GM03348 (cell line): ENCODE measurements at regions not wholly inside any gene's neighbourhood (a gene's known extent, or its start where the extent isn't known, plus 50 kb on each side); places are given as distances from the start of the nearest gene placed in this dataset.
"Not testable (repeated sequence)": the region's sequence is repeated elsewhere in the genome, so short reads cannot be mapped to it uniquely, and the experiment has no call there.

Experiments
- DNase-seq: peaks from one replicate; pipeline ENCODE4 v3.0.0; 2012; ENCODE audit warnings: low spot score

DNA sequence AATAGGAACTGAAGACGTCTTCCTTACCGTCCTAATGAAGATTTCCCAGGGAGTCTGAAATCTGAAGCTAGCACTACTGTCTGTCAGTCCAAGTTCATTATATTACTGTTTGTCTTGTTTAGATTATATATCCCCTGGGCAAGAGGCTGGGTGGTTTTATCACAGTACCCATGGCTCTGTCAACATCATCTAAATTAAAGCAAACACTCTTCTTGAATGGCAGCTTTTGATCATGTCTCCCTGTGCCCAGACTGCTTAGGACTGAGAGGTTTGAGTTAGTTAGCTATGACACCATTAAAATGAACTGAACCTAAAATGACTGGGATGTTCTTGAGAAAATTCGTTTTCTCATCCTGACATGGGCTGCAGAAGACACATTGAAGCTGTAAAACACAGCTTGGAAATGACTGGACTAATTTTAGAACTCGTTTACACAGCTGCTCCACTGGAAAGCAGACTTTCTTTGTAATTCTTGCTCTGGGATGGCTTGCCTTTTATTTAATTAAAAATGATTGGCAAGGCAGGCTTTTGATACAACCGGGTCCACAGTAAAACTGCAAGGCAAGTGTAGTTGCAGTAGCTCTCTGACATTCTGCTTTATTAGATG is 243.5 kb downstream of the MFSD1 start:
- no peak for DNase-seq

- DNase-seq = no peak
Measured at GRCh38 chr3:159047361-159047760, 245.5 kb downstream of the MFSD1 start.

DNA sequence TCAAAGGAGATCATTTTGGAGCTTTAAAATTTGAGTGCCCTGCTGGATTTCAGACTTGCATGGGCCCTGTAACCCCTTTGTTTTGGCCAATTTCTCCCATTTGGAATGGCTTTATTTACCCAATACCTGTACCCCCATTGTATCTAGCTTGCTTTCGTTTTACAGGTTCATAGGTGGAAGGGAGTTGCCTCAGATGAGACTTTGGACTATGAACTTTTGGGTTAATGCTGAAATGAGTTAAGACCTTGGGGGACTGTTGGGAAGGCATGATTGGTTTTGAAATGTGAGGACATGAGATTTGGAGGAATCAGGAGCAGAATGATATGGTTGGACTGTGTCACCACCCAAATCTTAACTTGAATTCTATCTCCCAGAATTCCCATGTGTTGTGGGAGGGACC is 250.6 kb downstream of the MFSD1 start:
- DNase-seq = not testable (repeated sequence)

DNA sequence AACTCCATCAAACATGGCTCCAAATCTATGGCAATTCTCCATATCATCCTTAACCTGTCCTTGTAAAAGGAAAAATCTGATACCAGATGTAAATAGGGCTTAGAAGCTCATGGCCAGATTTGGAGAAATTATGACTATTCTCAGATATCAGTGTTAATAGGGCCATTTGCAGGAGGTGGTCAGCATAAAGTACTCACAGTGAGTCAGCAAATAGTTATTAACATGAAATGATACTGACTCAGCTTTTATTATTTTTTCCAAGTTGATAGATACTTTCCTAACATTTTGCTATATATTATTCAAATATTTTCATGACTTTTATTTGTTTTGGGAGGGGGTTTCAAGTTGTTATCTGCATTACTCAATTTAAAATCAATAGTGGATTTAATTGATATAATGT is 255.8 kb downstream of the MFSD1 start:
- no peak for DNase-seq

DNA sequence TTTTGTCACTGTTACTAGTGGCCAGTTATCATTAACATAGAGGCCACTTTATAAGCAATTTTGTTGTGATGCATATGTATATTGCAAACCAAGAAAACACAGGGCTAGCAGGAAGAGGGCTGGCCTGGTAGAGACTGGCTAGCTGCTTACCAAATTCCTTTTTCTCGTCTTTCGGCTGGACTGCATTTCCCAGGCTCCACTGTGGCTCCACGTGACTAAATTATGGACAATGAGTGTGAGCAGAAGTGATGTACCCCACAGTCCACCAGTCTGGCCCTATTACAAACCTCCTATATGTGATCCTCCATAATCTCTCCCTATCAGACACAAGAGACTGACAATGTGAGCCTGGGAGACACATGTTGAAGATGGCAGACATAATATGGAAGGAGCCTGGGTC is 257.0 kb downstream of the MFSD1 start:
- no peak for DNase-seq

DNA sequence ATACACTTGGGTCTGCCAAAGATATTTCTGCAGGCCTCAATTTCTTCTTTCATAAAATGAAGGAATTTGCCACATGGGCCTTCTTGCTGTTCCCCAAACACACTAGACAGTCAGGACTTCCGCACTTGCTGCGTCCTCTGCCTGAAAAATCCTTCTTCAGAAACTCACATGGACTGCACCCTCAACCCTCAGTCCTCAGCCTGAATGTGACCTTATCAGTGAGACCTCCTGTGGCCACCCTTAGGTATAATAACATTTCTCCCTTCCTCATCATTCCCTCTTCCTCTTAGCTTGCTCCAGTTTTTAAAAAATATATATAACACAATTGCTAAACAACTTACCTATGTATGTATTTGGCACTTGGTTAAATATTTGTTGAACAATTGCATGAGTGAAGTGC is 257.5 kb downstream of the MFSD1 start:
- no peak for DNase-seq

DNA sequence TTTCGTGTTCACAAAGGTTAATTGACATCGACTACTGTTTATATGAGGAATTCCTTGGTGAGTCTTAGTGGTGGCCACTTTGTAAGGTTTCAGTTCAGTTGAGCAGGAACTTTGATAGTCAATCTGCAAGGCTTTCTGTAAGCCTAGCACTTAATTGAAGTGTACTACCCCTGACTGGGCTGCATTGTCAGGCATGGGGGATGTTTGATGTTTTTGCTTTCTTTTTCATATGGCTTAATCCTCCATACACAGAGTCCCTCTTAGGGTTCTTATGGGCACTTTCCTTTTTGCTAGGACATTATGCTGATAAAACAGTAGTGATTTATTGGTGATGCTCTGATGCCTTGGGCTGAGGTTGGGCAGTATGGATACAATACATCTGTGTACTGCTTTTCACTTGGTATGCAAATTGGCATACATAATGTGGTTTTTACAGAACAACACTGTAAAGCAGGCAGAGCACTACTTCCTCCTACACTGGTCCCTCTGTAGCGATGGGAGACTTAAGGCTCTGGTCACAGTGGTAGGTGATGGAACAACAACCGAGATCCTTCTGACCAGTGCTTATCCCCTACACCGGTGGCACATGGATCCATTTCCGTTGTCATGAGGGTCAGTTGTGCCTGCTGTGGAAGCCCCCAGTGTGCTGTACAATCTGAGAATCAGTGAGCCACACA is 261.0 kb downstream of the MFSD1 start:
- no peak for DNase-seq

- DNase-seq = no peak
Measured at GRCh38 chr3:159069091-159069490, 267.2 kb downstream of the MFSD1 start, which contains the start of gene IQCJ. Gene IQCJ (plus strand): TSS chr3:159069319.

DNA sequence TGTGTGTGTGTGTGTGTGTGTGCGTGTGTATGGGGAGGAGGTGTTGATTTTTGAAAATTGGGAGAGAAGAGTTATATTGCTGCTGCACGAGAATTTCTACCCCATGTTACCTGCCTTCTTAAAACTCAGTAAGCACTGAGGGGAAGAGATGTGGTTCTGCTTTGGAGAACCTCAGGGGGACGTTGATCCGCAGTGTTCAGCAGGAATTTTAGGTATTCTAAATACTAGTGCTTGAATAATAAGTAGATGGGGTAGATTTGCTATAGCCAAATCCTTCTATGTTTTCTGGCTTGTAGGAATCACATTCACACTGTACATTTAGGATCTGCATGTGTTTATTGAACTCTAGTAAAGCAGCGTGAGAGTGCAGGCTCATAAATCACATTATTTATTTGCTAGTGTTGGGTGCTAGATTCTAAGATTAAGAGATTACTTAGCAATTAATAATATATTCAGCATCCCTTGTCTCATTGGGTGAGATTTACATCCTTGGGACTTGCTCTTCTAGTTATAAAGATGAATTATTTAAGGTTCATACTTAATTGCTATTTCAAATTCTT is 268.1 kb downstream of the MFSD1 start:
- no peak for DNase-seq

- DNase-seq = no peak
Measured at GRCh38 chr3:159074756-159075701, 273.2 kb downstream of the MFSD1 start.

DNA sequence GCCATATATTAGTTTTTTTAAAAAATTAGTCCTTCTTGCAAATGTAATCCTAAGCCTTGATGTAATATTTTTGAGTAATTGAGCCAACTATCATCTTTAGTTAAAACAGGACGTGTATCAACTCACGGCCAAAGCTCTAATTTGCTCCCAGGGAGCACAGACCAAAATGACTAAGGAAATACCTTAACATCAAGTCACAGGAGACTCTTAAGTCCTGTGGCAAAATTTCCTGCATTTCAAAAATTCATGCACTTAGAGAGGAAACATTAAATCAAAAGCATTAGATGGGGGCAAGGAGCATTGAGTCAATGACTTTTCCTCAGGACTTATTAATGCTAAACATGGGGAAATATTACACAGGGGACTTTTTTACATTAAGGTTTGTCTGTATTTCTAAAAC is 276.0 kb downstream of the MFSD1 start:
- DNase-seq = peak; percentile 56

DNA sequence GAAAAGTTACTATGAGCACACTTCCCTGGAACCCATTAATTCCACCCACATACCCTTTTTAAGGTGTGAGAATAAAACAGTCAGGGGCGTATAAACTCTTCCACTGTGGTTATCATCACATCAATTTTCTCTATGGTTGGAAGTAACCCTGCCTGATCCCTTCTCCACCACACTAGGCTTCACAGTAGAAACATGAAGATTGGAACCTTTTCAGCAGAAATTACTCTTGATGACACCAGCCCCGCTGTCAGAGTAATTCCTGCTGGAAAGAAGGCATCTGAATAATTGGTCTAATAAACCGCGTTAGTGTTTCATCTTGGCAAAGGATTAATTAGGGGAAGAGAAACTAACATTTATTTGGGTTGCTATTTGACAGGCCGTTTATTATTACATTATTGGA is 278.4 kb downstream of the MFSD1 start:
- DNase-seq = no peak

- DNase-seq = no peak
Measured at GRCh38 chr3:159080821-159081220, 279.0 kb downstream of the MFSD1 start.

DNA sequence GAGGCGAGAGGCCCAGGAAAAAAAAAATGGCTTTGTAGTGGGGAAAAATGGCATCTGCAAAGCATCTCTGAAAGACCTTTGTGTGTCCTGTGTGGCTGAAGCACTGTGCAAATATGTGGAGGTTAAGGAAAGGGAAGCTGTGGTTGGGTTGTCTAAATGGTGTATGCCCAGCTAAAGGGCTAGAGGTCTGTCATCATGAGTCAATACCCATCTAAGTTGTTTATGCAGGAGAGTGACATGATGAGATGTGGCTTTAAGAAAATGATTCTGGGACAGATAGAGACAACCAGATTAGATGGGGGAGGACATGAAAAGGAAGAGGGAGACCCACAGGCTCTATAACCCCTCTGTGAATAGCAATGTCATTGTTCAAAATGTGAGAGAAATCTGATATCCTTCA is 280.7 kb downstream of the MFSD1 start:
- peak; percentile 11 for DNase-seq

GRCh38 chr3:159091936-159092335 is 290.1 kb downstream of the MFSD1 start:
- no peak for DNase-seq

- no peak for DNase-seq
Measured at GRCh38 chr3:159102001-159102400, 300.1 kb downstream of the MFSD1 start.

- DNase-seq = no peak
Measured at GRCh38 chr3:159112724-159113123, 310.9 kb downstream of the MFSD1 start.

GRCh38 chr3:159113221-159113875 is 311.5 kb downstream of the MFSD1 start:
- no peak for DNase-seq

DNA sequence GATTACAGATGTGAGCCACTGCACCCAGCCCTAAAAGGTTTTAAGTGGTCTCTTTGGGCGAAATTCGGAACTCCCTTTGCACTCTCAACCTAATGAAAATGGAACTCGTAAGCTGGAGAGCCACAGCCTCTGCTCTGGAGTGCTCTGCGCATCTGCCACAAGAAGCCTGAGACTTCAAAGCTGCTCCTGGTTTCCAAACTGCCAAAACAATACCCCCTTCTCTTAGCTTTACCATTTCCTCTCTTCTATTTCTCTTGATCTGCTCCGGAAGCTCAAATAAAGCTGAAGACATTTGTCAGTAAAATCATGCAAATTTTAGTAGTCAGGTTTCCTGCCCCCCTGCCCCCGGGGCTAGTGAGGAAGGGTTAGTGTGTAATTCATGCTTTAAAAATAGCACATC is 312.7 kb downstream of the MFSD1 start:
- no peak for DNase-seq

- no peak for DNase-seq
Measured at GRCh38 chr3:159123877-159124276, 322.0 kb downstream of the MFSD1 start.

DNA sequence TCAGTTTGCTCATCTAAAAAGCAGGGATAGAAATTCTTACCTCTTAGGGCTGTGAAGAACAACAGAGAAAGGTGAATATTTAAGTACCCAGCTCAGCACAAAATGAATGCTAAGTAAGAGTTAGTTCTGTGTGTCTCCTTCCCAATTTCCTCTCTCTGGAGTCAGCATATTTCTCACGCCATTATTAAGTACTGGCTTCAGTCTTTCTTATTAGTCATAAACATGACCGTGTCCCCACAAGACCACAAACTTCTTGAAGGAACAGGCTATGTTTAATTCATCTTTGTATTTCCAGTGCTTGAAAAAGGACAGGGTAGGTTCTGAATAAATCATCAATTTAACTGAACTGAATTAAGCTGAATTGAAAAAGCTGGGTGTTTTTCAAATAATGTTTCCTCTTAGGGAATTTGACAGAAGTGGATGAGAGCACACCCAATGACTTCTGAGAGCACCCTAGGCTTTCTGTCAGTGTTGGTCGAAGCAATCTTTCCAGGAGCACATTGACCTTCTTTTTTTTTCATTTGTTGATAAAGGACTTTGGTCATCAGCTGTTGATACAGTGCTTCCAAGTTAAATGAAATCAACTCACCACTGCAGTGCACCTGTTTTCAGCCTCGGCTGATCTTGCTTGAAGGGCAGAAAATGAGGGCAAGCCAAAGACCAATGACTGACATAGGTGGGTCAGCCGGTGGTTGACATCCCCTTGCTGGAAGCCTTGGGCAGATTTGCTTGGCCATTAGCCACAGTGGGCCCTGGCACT is 324.6 kb downstream of the MFSD1 start:
- DNase-seq = peak; percentile 27
